H1 (cell line): ENCODE measurements at regions not wholly inside any gene's neighbourhood (a gene's known extent, or its start where the extent isn't known, plus 50 kb on each side); places are given as distances from the start of the nearest gene placed in this dataset.

Source experiments
- JUND ChIP-seq: IDR thresholded peaks from 2 replicates; pipeline ENCODE4 v1.6.1; 2011; ENCODE audit warnings: mild to moderate bottlenecking, improper control_type of control experiment, low read length
- POLR2A ChIP-seq, 2 experiments: IDR thresholded peaks; 1 replicate in 1 of 2; 2 replicates in 1 of 2; pipeline ENCODE4 v1.6.1; 2011; ENCODE audit warnings: low read depth in 2 of 2, low read length in 2 of 2, mild to moderate bottlenecking in 2 of 2; ENCODE audit errors: control extremely low read depth in 1 of 2
- POLR2AphosphoS5 ChIP-seq: IDR thresholded peaks from 2 replicates; pipeline ENCODE4 v1.6.1; 2011; ENCODE audit warnings: low read depth, low read length
- SP2 ChIP-seq: IDR thresholded peaks from 2 replicates; pipeline ENCODE4 v1.6.1; 2012; ENCODE audit warnings: mild to moderate bottlenecking, low read length, inconsistent platforms
- TAF1 ChIP-seq: IDR thresholded peaks from 2 replicates; pipeline ENCODE4 v1.6.1; 2011; ENCODE audit warnings: mild to moderate bottlenecking, low read depth, low read length
- TF ChIP-seq, protein P1 (sequence below): IDR thresholded peaks from 2 replicates; pipeline ENCODE4 v1.6.1; 2012; ENCODE audit warnings: inconsistent platforms
- TF ChIP-seq, protein P2 (sequence below), 3 experiments: IDR thresholded peaks; 1 replicate in 2 of 3; 2 replicates in 1 of 3; pipeline versions ENCODE4 v1.5.1 to v1.6.1; 2011; ENCODE audit warnings: low read length in 3 of 3, mild to moderate bottlenecking in 3 of 3, inconsistent platforms in 2 of 3, low read depth in 1 of 3, moderate library complexity in 1 of 3; ENCODE audit not compliant: insufficient read depth in 1 of 3; ENCODE audit errors: control extremely low read depth in 1 of 3

DNA sequence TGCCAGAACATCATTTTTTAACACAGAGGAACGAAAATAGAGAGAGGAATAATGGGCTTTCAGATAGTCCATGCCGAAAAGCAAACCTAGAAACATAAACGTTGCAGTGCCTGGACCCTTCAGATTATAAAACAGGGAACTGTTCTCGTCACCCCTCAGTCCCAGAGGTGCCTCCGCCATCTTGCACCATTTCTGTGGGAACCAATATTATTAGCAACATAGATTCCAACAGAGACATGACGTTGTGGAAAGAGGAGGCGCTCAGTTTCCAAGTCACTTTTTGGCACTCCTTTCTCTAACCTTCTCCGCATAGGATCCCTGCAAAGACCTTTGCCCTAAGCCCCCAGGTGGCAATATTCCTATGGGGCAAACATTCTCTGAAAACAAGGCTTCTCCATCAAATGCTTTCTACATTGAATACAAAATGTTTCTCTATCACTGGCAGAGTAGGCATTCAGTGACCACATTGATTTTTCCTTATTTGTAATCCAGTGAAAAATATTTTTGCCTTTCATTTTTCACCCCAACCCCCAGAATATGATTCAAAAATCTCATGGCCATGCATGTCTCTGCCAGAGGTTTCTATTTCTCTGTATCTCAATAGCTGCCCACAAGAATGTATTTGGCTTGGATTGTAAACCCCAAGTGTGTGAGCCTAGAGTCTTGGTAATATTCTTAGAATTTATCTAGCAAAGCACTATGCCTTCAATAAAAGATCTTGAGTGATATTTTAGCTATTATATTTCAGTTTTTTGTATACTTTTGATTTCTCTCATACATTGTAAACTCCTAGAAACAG, 500.8 kb upstream of the WWC1 start:
- TF ChIP-seq POLR2AphosphoS5 (no peak), TAF1 (no peak), SP2 (no peak), JUND (no peak), POLR2A (IDR thresholded peaks at IDR 0.05; ENCODE audit: control extremely low read depth in 1 of 2, low read depth in 2 of 2, low read length in 2 of 2) (no peak)
- TF ChIP-seq, protein P1, sequence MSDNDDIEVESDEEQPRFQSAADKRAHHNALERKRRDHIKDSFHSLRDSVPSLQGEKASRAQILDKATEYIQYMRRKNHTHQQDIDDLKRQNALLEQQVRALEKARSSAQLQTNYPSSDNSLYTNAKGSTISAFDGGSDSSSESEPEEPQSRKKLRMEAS: no peak
- TF ChIP-seq, protein P2, sequence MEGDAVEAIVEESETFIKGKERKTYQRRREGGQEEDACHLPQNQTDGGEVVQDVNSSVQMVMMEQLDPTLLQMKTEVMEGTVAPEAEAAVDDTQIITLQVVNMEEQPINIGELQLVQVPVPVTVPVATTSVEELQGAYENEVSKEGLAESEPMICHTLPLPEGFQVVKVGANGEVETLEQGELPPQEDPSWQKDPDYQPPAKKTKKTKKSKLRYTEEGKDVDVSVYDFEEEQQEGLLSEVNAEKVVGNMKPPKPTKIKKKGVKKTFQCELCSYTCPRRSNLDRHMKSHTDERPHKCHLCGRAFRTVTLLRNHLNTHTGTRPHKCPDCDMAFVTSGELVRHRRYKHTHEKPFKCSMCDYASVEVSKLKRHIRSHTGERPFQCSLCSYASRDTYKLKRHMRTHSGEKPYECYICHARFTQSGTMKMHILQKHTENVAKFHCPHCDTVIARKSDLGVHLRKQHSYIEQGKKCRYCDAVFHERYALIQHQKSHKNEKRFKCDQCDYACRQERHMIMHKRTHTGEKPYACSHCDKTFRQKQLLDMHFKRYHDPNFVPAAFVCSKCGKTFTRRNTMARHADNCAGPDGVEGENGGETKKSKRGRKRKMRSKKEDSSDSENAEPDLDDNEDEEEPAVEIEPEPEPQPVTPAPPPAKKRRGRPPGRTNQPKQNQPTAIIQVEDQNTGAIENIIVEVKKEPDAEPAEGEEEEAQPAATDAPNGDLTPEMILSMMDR (IDR thresholded peaks at IDR 0.05; ENCODE audit: control extremely low read depth in 1 of 3, insufficient read depth in 1 of 3, low read depth in 1 of 3, low read length in 3 of 3): no peak
